GM12875 (cell line): ENCODE measurements at regions not wholly inside any gene's neighbourhood (a gene's known extent, or its start where the extent isn't known, plus 50 kb on each side); places are given as distances from the start of the nearest gene placed in this dataset.

ENCODE experiments used
- H3K4me3 ChIP-seq: one replicate; pipeline ENCODE4 v1.5.1; 2011; ENCODE audit warnings: low read depth, low read length, control low read depth
- CTCF ChIP-seq: IDR thresholded peaks from 2 replicates; pipeline ENCODE4 v1.5.1; 2011; ENCODE audit warnings: low read depth, mild to moderate bottlenecking, control low read depth, inconsistent platforms, low read length, moderate library complexity, borderline replicate concordance; ENCODE audit not compliant: insufficient read depth

- no peak for TF ChIP-seq CTCF
Observed at GRCh38 chr4:54372951-54373350, 143.9 kb downstream of the PDGFRA start.

GRCh38 chr4:54373718-54374210, 144.7 kb downstream of the PDGFRA start:
- no peak overlapping the region for H3K4me3 ChIP-seq
- TF ChIP-seq CTCF = no peak

More at GRCh38 chr4:54372951-54373350, 143.9 kb downstream of the PDGFRA start:
- H3K4me3 ChIP-seq = no peak overlapping the region

DNA sequence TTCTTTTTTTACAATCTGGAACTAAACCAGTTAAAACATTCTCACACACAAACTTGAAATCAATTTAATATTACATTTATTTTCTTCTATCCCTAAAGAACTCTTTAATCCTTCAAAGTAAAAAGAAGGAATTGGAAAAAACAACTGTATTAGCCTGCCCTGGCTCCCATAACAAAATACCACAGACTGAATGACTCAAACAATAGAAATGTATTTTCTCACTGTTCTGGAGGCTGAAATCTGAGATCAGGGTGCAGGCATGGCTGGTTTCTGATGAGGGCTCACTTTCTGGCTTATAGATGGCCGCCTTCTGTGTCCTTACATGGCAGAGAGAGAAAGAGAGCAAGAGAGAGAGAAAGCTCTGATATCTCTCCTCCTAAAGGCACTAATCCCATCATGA, 149.4 kb downstream of the PDGFRA start:
- no peak for TF ChIP-seq CTCF
- no peak overlapping the region for H3K4me3 ChIP-seq

DNA sequence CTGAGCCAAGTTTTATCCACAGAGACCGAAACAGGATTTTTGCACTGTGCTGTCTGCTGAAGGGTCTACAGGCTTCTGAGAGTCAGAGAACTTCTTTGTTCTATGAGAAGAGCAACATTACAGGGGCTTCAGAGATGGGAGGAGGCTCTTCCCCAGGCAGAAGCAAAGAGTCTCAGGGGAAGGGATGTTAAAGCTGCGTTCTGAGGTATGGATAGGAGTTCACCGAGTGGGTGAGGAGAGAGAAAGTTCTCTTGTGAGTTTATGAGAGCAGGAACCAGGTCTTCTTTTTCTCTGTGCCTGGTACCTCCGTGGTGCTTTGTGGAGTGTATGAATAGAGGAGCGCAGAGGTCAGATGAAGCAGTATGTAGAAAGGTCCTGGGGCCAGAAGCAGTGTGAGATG, 155.1 kb downstream of the PDGFRA start:
- TF ChIP-seq CTCF = no peak
- no peak overlapping the region for H3K4me3 ChIP-seq

DNA sequence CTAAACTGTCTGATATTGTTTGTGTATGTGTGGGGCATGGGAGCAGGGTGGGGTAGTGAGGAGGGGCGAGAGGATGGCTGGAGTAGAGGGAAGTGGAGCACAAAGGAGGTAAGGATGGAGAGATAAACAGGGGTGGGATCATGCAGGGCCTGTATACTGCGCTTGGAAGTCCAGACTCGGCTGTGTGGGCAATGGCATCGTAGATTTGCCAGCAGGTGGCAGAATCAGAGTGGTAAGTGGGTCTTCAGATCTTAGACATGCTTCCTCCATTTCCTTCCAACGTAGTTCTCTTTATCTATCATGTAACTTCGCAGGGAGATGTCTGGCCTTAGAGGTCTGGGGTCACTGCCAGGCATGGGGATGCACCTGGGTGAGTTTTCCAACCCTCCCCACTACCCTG, 155.5 kb downstream of the PDGFRA start:
- TF ChIP-seq CTCF = peak; percentile 20; the same call in 1 of the 2 replicates
- no peak overlapping the region for H3K4me3 ChIP-seq

DNA sequence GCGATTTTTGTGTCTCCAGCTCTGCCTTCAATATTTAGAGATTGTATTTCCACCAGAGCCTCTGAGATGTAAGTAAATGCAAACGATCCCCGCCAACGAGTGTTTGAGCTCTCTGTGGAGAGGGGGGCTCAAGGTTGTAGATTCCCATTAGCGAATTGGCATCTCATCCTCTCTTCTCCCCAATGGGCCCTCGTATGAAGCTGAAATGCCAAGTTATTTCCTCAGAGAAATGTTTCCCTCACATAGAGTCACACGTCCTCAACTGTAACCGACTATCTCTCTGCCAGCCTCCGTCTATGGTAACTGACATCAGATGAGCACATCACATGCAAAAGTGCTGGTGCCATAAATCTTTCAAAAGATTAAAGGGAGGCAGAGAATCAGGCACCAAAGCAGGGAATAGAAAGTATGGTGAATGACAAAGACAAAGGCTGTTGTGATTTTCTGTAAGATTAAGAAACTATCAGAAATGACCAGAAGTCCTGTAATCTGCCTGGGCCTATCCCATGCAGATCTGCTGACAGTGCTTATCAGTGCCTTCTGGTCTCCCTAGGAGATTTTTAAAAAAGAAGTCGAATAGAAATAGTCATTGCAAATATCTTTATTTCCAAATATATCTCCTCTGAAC, 157.1 kb downstream of the PDGFRA start:
- no peak for TF ChIP-seq CTCF
- no peak overlapping the region for H3K4me3 ChIP-seq

- H3K4me3 ChIP-seq = no peak overlapping the region
- TF ChIP-seq CTCF = no peak
Observed at GRCh38 chr4:54386693-54387092, 157.6 kb downstream of the PDGFRA start.
